Mesodermal cell (in vitro differentiated cells): ENCODE measurements at regions not wholly inside any gene's neighbourhood (a gene's known extent, or its start where the extent isn't known, plus 50 kb on each side); places are given as distances from the start of the nearest gene placed in this dataset.

Experiments
- H3K27ac ChIP-seq: 2 replicates; pipeline ENCODE4 v1.7.0; 2013; ENCODE audit warnings: mild to moderate bottlenecking, low read depth, low read length, moderate library complexity; ENCODE audit not compliant: severe bottlenecking
- H3K36me3 ChIP-seq: 2 replicates; pipeline ENCODE4 v1.7.1; 2013; ENCODE audit warnings: mild to moderate bottlenecking, low read length, moderate library complexity; ENCODE audit not compliant: control insufficient read depth, insufficient read depth
- H3K4me1 ChIP-seq: one replicate; pipeline ENCODE4 v1.7.1; 2013; ENCODE audit warnings: mild to moderate bottlenecking, low read length; ENCODE audit not compliant: insufficient read depth, control insufficient read depth, poor library complexity, severe bottlenecking
- H3K4me3 ChIP-seq: 2 replicates; pipeline ENCODE4 v1.7.0; 2013; ENCODE audit warnings: low read length, control low read depth, mild to moderate bottlenecking; ENCODE audit not compliant: insufficient read depth, poor library complexity, severe bottlenecking; ENCODE audit errors: extremely low read depth
- H3K9me3 ChIP-seq: 2 replicates; pipeline ENCODE4 v1.7.1; 2013; ENCODE audit warnings: mild to moderate bottlenecking, low read length, moderate library complexity; ENCODE audit not compliant: control insufficient read depth
- WGBS, 2 experiments: methylation state at CpG; one replicate each; pipeline ENCODE4 v1.1.5; 2013; ENCODE audit warnings: missing lambda C conversion rate in 2 of 2; ENCODE audit not compliant: insufficient coverage in 2 of 2; 5-methylcytosine and 5-hydroxymethylcytosine counted together

- Histone ChIP-seq H3K36me3 (no peaks in the 10 kb centered on the region), H3K27ac (no peak overlapping the region), H3K4me1 (no peaks in the 10 kb centered on the region), H3K4me3 (no peak overlapping the region), H3K9me3 (peaks cover 37% of the 10 kb centered on the region)
- WGBS, 2 experiments: 82% methylated on average over 4 of the region's 4 CpGs
Measured at GRCh38 chr22:47933226-47933625, 1170.8 kb downstream of the TBC1D22A start.

GRCh38 chr22:47929646-47930185 lies 1167.3 kb downstream of the TBC1D22A start:
- Histone ChIP-seq H3K4me3 (no peak overlapping the region), H3K36me3 (no peaks in the 10 kb centered on the region), H3K27ac (no peak overlapping the region), H3K9me3 (peaks cover 49% of the 10 kb centered on the region), H3K4me1 (no peaks in the 10 kb centered on the region)
- WGBS, 2 experiments: 79 to 86% methylated on average over 3 of the region's 4 CpGs

GRCh38 chr22:47929073-47929472 lies 1166.6 kb downstream of the TBC1D22A start:
- Histone ChIP-seq H3K36me3 (no peaks in the 10 kb centered on the region), H3K4me3 (no peak overlapping the region), H3K4me1 (no peaks in the 10 kb centered on the region), H3K27ac (no peak overlapping the region), H3K9me3 (peaks cover 53% of the 10 kb centered on the region)
- WGBS, 2 experiments: 82 to 87% methylated on average over 3 to 4 of the region's 5 CpGs

- H3K36me3 ChIP-seq: no peaks in the 10 kb centered on the region
- H3K4me3 ChIP-seq: no peak overlapping the region
- WGBS, 2 experiments: 86 to 89% methylated on average over 2 to 3 of the region's 4 CpGs
- no peaks in the 10 kb centered on the region for H3K4me1 ChIP-seq
- H3K27ac ChIP-seq: no peak overlapping the region
- H3K9me3 ChIP-seq: peaks cover 49% of the 10 kb centered on the region
Measured at GRCh38 chr22:47928631-47929030, 1166.2 kb downstream of the TBC1D22A start.

- 86 to 92% methylated on average over 18 to 21 of the region's 21 CpGs for WGBS, 2 experiments
- no peak overlapping the region for H3K27ac ChIP-seq
Measured at GRCh38 chr22:47927648-47928210, 1165.3 kb downstream of the TBC1D22A start.

GRCh38 chr22:47923011-47923427 lies 1160.6 kb downstream of the TBC1D22A start:
- no peak overlapping the region for H3K4me3 ChIP-seq
- 72 to 85% methylated on average over 8 to 11 of the region's 11 CpGs for WGBS, 2 experiments
- no peaks in the 10 kb centered on the region for H3K36me3 ChIP-seq
- H3K9me3 ChIP-seq: peaks cover 37% of the 10 kb centered on the region
- no peaks in the 10 kb centered on the region for H3K4me1 ChIP-seq
- no peak overlapping the region for H3K27ac ChIP-seq

More at GRCh38 chr22:47927648-47928210, 1165.3 kb downstream of the TBC1D22A start:
- peaks cover 49% of the 10 kb centered on the region for H3K9me3 ChIP-seq
- no peaks in the 10 kb centered on the region for H3K36me3 ChIP-seq
- H3K4me3 ChIP-seq: no peak overlapping the region
- no peaks in the 10 kb centered on the region for H3K4me1 ChIP-seq

GRCh38 chr22:47921906-47922305 lies 1159.5 kb downstream of the TBC1D22A start:
- Histone ChIP-seq H3K9me3 (peaks cover 36% of the 10 kb centered on the region), H3K4me1 (no peaks in the 10 kb centered on the region), H3K4me3 (no peak overlapping the region), H3K36me3 (no peaks in the 10 kb centered on the region), H3K27ac (no peak overlapping the region)
- whole genome bisulfite sequencing, 2 experiments: 89 to 100% methylated on average over 3 of the region's 3 CpGs

- Histone ChIP-seq H3K4me3 (no peak overlapping the region), H3K4me1 (no peaks in the 10 kb centered on the region), H3K9me3 (peaks cover 27% of the 10 kb centered on the region), H3K36me3 (no peaks in the 10 kb centered on the region), H3K27ac (no peak overlapping the region)
- 79 to 83% methylated on average over 6 to 7 of the region's 10 CpGs for WGBS, 2 experiments
Measured at GRCh38 chr22:47920380-47920959, 1158.0 kb downstream of the TBC1D22A start.

GRCh38 chr22:47919893-47920292 lies 1157.4 kb downstream of the TBC1D22A start:
- H3K27ac ChIP-seq: no peak overlapping the region
- no peaks in the 10 kb centered on the region for H3K4me1 ChIP-seq
- H3K4me3 ChIP-seq: no peak overlapping the region
- peaks cover 22% of the 10 kb centered on the region for H3K9me3 ChIP-seq
- no peaks in the 10 kb centered on the region for H3K36me3 ChIP-seq
- 84 to 89% methylated on average over 6 of the region's 6 CpGs for WGBS, 2 experiments

GRCh38 chr22:47919001-47919441 lies 1156.6 kb downstream of the TBC1D22A start:
- Histone ChIP-seq H3K27ac (no peak overlapping the region), H3K4me1 (no peaks in the 10 kb centered on the region), H3K9me3 (peaks cover 14% of the 10 kb centered on the region), H3K4me3 (no peak overlapping the region), H3K36me3 (no peaks in the 10 kb centered on the region)
- 86 to 88% methylated on average over 10 to 11 of the region's 11 CpGs for WGBS, 2 experiments
